Liver (tissue), 8 donors: ENCODE measurements at regions not wholly inside any gene's neighbourhood (a gene's known extent, or its start where the extent isn't known, plus 50 kb on each side); places are given as distances from the start of the nearest gene placed in this dataset.
"Not testable (repeated sequence)": the region's sequence is repeated elsewhere in the genome, so short reads cannot be mapped to it uniquely, and the experiment has no call there.

Experiments
- DNase-seq: peaks from one replicate; pipeline ENCODE4 v3.0.0-alpha.2; 2017; ENCODE audit warnings: low spot score
- H3K27ac ChIP-seq, 2 donors: one replicate each; pipeline ENCODE4 v1.7.0; 2013; ENCODE audit warnings: inconsistent platforms in 2 of 2, low read length in 2 of 2, control low read depth in 1 of 2, low read depth in 1 of 2, mild to moderate bottlenecking in 1 of 2
- H3K27me3 ChIP-seq, 4 donors: one replicate each; pipeline versions ENCODE4 v1.6.1 to v1.7.0; 2013; ENCODE audit warnings: low read length in 3 of 4, inconsistent platforms in 1 of 4, mild to moderate bottlenecking in 1 of 4, moderate library complexity in 1 of 4; ENCODE audit not compliant: control insufficient read depth in 4 of 4, insufficient read depth in 4 of 4
- H3K36me3 ChIP-seq, 4 donors: one replicate each; pipeline versions ENCODE4 v1.6.1 to v1.7.0; 2013; ENCODE audit warnings: low read length in 3 of 4, mild to moderate bottlenecking in 3 of 4, low read depth in 1 of 4, moderate library complexity in 1 of 4; ENCODE audit not compliant: control insufficient read depth in 4 of 4, insufficient read depth in 3 of 4
- H3K4me1 ChIP-seq, 4 donors: one replicate each; pipeline versions ENCODE4 v1.6.1 to v1.7.0; 2013; ENCODE audit warnings: low read length in 3 of 4, mild to moderate bottlenecking in 3 of 4, moderate library complexity in 1 of 4; ENCODE audit not compliant: control insufficient read depth in 4 of 4, insufficient read depth in 4 of 4
- H3K4me3 ChIP-seq, 3 donors: one replicate each; pipeline versions ENCODE4 v1.6.1 to v1.7.0; 2013; ENCODE audit warnings: low read length in 3 of 3, control low read depth in 1 of 3, low read depth in 1 of 3, mild to moderate bottlenecking in 1 of 3
- H3K9ac ChIP-seq, 2 donors: one replicate each; pipeline ENCODE4 v1.7.0; 2013; ENCODE audit warnings: low read length in 2 of 2, mild to moderate bottlenecking in 2 of 2, moderate library complexity in 2 of 2, control low read depth in 1 of 2, low read depth in 1 of 2
- H3K9me3 ChIP-seq, 4 donors: one replicate each; pipeline versions ENCODE4 v1.6.1 to v1.7.0; 2013; ENCODE audit warnings: low read length in 3 of 4; ENCODE audit not compliant: control insufficient read depth in 4 of 4
- CTCF ChIP-seq: fragments of 150-350 bp; IDR thresholded peaks from 2 replicates; pipeline ENCODE4 v1.5.1; 2017; ENCODE audit warnings: improper control_type of control experiment, low read depth, low read length; ENCODE audit not compliant: missing input control
- EGR1 ChIP-seq, 2 donors: IDR thresholded peaks; 2 replicates each; pipeline ENCODE4 v1.6.1; 2016 to 2018; ENCODE audit warnings: antibody characterized with exemption in 2 of 2, low read depth in 2 of 2
- FOXA1 ChIP-seq: IDR thresholded peaks from 2 replicates; pipeline ENCODE4 v1.6.1; 2016; ENCODE audit warnings: antibody characterized with exemption
- FOXA2 ChIP-seq: IDR thresholded peaks from 2 replicates; pipeline ENCODE4 v1.6.1; 2016; ENCODE audit warnings: antibody characterized with exemption
- HNF4A ChIP-seq, 2 donors: conservative IDR thresholded peaks; 2 replicates each; pipeline ENCODE4 v1.6.1; 2016; ENCODE audit warnings: antibody characterized with exemption in 2 of 2, mild to moderate bottlenecking in 2 of 2
- HNF4G ChIP-seq: IDR thresholded peaks from 2 replicates; pipeline ENCODE4 v1.6.1; 2016; ENCODE audit warnings: antibody characterized with exemption
- JUND ChIP-seq, 2 donors: IDR thresholded peaks; 2 replicates each; pipeline ENCODE4 v1.6.1; 2016; ENCODE audit warnings: antibody characterized with exemption in 2 of 2
- NR2F2 ChIP-seq: IDR thresholded peaks from 2 replicates; pipeline ENCODE4 v1.6.1; 2016; ENCODE audit warnings: antibody characterized with exemption
- RAD21 ChIP-seq, 2 donors: IDR thresholded peaks; 2 replicates each; pipeline ENCODE4 v1.6.1; 2016; ENCODE audit warnings: antibody characterized with exemption in 2 of 2, mild to moderate bottlenecking in 2 of 2
- REST ChIP-seq: IDR thresholded peaks from 2 replicates; pipeline ENCODE4 v1.6.1; 2016; ENCODE audit warnings: antibody characterized with exemption, mild to moderate bottlenecking
- RXRA ChIP-seq, 2 donors: IDR thresholded peaks; 2 replicates each; pipeline ENCODE4 v1.6.1; 2017 to 2018; ENCODE audit warnings: antibody characterized with exemption in 2 of 2, mild to moderate bottlenecking in 1 of 2
- SP1 ChIP-seq: IDR thresholded peaks from 2 replicates; pipeline ENCODE4 v1.6.1; 2018; ENCODE audit warnings: antibody characterized with exemption, mild to moderate bottlenecking
- TAF1 ChIP-seq: conservative IDR thresholded peaks from 2 replicates; pipeline ENCODE4 v1.6.1; 2016; ENCODE audit warnings: antibody characterized with exemption, mild to moderate bottlenecking
- YY1 ChIP-seq: IDR thresholded peaks from 2 replicates; pipeline ENCODE4 v1.6.1; 2016; ENCODE audit warnings: antibody characterized with exemption, mild to moderate bottlenecking
- ZBTB33 ChIP-seq: IDR thresholded peaks from 2 replicates; pipeline ENCODE4 v1.6.1; 2016; ENCODE audit warnings: antibody characterized with exemption
- WGBS: extraction: QIAGEN DNeasy Blood & Tissue Kit; methylation state at CpG from one replicate; pipeline ENCODE4 v1.1.7; 2013; 5-methylcytosine and 5-hydroxymethylcytosine counted together
- donor health status: healthy.
- donor health status: healthy.
- donor health status: healthy.
- donor health status: healthy.
- donor health status: healthy.

- Histone ChIP-seq H3K27me3 (no peaks in the 10 kb centered on the region), H3K4me3 (no peak overlapping the region), H3K36me3 (no peaks in the 10 kb centered on the region), H3K9me3 (no peaks in the 10 kb centered on the region), H3K9ac (no peak overlapping the region), H3K4me1 (no peaks in the 10 kb centered on the region), H3K27ac (no peak overlapping the region)
- TF ChIP-seq RXRA (IDR thresholded peaks at IDR 0.05) (no peak), FOXA1 (no peak), ZBTB33 (no peak), HNF4A (conservative IDR thresholded peaks at IDR 0.05) (no peak), SP1 (no peak), NR2F2 (no peak), FOXA2 (no peak), CTCF (no peak), TAF1 (no peak), REST (no peak), RAD21 (IDR thresholded peaks at IDR 0.05) (no peak), JUND (IDR thresholded peaks at IDR 0.05) (no peak), EGR1 (IDR thresholded peaks at IDR 0.05; ENCODE audit: low read depth in 2 of 2) (no peak), YY1 (no peak), HNF4G (no peak)
- no peak for DNase-seq
Observed at GRCh38 chr4:186861317-186861716, 137.7 kb upstream of the FAT1 start.

- Histone ChIP-seq H3K9me3 (peaks cover 0 to 4% (median under 1%) of the 10 kb centered on the region in 4 donors), H3K27ac (no peak overlapping the region), H3K4me3 (no peak overlapping the region), H3K36me3 (no peaks in the 10 kb centered on the region), H3K27me3 (no peaks in the 10 kb centered on the region), H3K4me1 (no peaks in the 10 kb centered on the region), H3K9ac (no peak overlapping the region)
- no peak for TF ChIP-seq TAF1
- 90% methylated on average over 3 of the region's 3 CpGs for WGBS
- DNase-seq = no peak
Observed at GRCh38 chr4:186871856-186872255, 148.2 kb upstream of the FAT1 start.

GRCh38 chr4:186873095-186873494 is 149.4 kb upstream of the FAT1 start:
- H3K27ac ChIP-seq, DNase-seq: not testable (repeated sequence)
- WGBS = 79% methylated on average over 1 of the region's 1 CpG

More at GRCh38 chr4:186873095-186873494, 149.4 kb upstream of the FAT1 start:
- not testable (repeated sequence) for H3K36me3 ChIP-seq, H3K4me3 ChIP-seq, H3K4me1 ChIP-seq, H3K9ac ChIP-seq, H3K9me3 ChIP-seq, H3K27me3 ChIP-seq
